Fibroblast of lung (primary cell): ENCODE measurements at regions not wholly inside any gene's neighbourhood (a gene's known extent, or its start where the extent isn't known, plus 50 kb on each side); places are given as distances from the start of the nearest gene placed in this dataset.
A peak's percentile ranks its signal among the peaks of the same experiment; 100 is the strongest.

ENCODE experiments used
- DNase-seq, 2 donors: peaks; one replicate each; pipeline versions ENCODE4 v3.0.0 to v3.0.0-alpha.2; 2010; ENCODE audit warnings: low read depth in 2 of 2
- H2AFZ ChIP-seq: 2 replicates; pipeline ENCODE4 v1.5.1; 2012; ENCODE audit warnings: low read length, control low read depth, inconsistent platforms
- H3K27ac ChIP-seq: 2 replicates; pipeline ENCODE4 v1.5.1; 2011; ENCODE audit warnings: low read length, control low read depth; ENCODE audit not compliant: insufficient read depth
- H3K27me3 ChIP-seq: 2 replicates; pipeline ENCODE4 v1.5.1; 2011; ENCODE audit warnings: mild to moderate bottlenecking, low read length; ENCODE audit not compliant: control insufficient read depth, insufficient read depth
- H3K36me3 ChIP-seq: 2 replicates; pipeline ENCODE4 v1.5.1; 2011; ENCODE audit warnings: low read length; ENCODE audit not compliant: control insufficient read depth, insufficient read depth
- H3K4me1 ChIP-seq: 2 replicates; pipeline ENCODE4 v1.5.1; 2011; ENCODE audit warnings: low read length; ENCODE audit not compliant: control insufficient read depth, insufficient read depth; ENCODE audit errors: extremely low read depth
- H3K4me2 ChIP-seq: 2 replicates; pipeline ENCODE4 v1.5.1; 2011; ENCODE audit warnings: low read length, control low read depth; ENCODE audit not compliant: insufficient read depth; ENCODE audit errors: extremely low read depth
- H3K4me3 ChIP-seq, 4 experiments: fragments of 200-600 bp in 1 of 4; sonication (generic) in 1 of 4; replicated peaks in 1 of 4; 2 replicates each; pipeline ENCODE4 v1.5.1; 2011 to 2016; ENCODE audit warnings: low read length in 4 of 4, low read depth in 3 of 4, mild to moderate bottlenecking in 3 of 4, control low read depth in 2 of 4, inconsistent platforms in 1 of 4, mixed read lengths in 1 of 4; ENCODE audit not compliant: insufficient read depth in 1 of 4; ENCODE audit errors: control extremely low read depth in 1 of 4
- H3K79me2 ChIP-seq: 2 replicates; pipeline ENCODE4 v1.5.1; 2012; ENCODE audit warnings: mild to moderate bottlenecking, low read length, inconsistent platforms; ENCODE audit not compliant: control insufficient read depth, insufficient read depth
- H3K9ac ChIP-seq: 2 replicates; pipeline ENCODE4 v1.5.1; 2011; ENCODE audit warnings: mild to moderate bottlenecking, low read length, control low read depth; ENCODE audit not compliant: insufficient read depth
- H3K9me3 ChIP-seq: 2 replicates; pipeline ENCODE4 v1.5.1; 2012; ENCODE audit warnings: low read depth, low read length; ENCODE audit not compliant: control insufficient read depth, insufficient read depth
- H4K20me1 ChIP-seq: 2 replicates; pipeline ENCODE4 v1.5.1; 2011; ENCODE audit warnings: low read length; ENCODE audit not compliant: control insufficient read depth, insufficient read depth; ENCODE audit errors: extremely low read depth
- CTCF ChIP-seq, 2 donors: IDR thresholded peaks in 1 of 2; conservative IDR thresholded peaks in 1 of 2; 1 replicate in 1 of 2; 2 replicates in 1 of 2; pipeline ENCODE4 v1.5.1; 2011 to 2012; ENCODE audit warnings: low read length in 2 of 2, control low read depth in 1 of 2, inconsistent platforms in 1 of 2, low read depth in 1 of 2, mild to moderate bottlenecking in 1 of 2
- EZH2 ChIP-seq: IDR thresholded peaks from 2 replicates; pipeline ENCODE4 v1.5.1; 2012; ENCODE audit warnings: low read length, control low read depth, mild to moderate bottlenecking; ENCODE audit errors: missing control alignments

GRCh38 chr6:140858381-140858971 lies 1274.2 kb upstream of the GJE1 start:
- peak in 1 of 2 donors; percentile 65 for DNase-seq
- H3K27ac ChIP-seq, result peak overlapping the region; percentile 57
- H2AFZ ChIP-seq, result no peak overlapping the region
- no peak overlapping the region for H3K9ac ChIP-seq
- peak overlapping the region; percentile 11 for H3K4me2 ChIP-seq
- H3K4me3 ChIP-seq, result no peak overlapping the region
- no peaks in the 10 kb centered on the region for H3K36me3 ChIP-seq
- no peak for TF ChIP-seq EZH2
- TF ChIP-seq CTCF (conservative IDR thresholded peaks at IDR 0.05 in 1 of 2, IDR thresholded peaks at IDR 0.05 in 1 of 2; ENCODE audit: low read depth in 1 of 2, low read length in 2 of 2), result no peak
- H3K79me2 ChIP-seq, result no peaks in the 10 kb centered on the region
- no peaks in the 10 kb centered on the region for H3K27me3 ChIP-seq
- no peaks in the 10 kb centered on the region for H4K20me1 ChIP-seq
- H3K4me1 ChIP-seq, result peaks cover 8% of the 10 kb centered on the region
- H3K9me3 ChIP-seq, result no peaks in the 10 kb centered on the region

DNA sequence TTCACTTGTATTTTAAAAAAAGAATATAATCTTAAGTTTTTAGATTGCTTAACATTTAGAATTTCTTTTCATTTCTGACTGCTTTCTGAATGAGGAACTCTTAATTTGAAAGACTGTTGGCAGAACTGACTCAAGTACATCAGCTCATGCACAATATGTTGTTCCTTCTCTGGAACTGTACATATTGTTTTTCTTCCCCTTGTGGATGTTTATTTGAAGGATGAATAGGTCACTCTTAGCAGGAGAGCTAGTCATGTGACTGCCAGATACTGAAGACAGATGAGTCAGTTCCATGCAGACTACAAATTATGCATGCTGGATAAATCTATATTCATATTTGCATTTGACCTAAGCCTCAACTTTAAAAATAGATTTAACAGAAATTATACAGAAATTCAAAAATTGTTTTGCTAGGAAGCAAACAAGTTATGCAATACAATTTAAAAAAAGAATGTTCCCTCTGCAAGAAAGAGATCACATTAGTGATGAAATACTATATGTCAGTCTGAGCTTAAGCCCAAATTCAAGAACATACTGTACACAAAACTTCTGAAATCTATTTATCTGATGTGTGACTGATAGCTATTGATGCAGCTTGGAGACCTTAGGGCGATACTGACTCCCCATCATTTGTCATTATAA lies 1274.9 kb upstream of the GJE1 start:
- Histone ChIP-seq H4K20me1 (no peaks in the 10 kb centered on the region), H3K79me2 (no peaks in the 10 kb centered on the region), H3K4me3 (no peak overlapping the region), H2AFZ (no peak overlapping the region), H3K9me3 (no peaks in the 10 kb centered on the region), H3K36me3 (no peaks in the 10 kb centered on the region), H3K27me3 (no peaks in the 10 kb centered on the region), H3K4me1 (peaks cover 8% of the 10 kb centered on the region), H3K4me2 (peak overlapping the region; percentile 11), H3K27ac (peak overlapping the region; percentile 57), H3K9ac (no peak overlapping the region)
- peak; percentile 90 to 99 for DNase-seq
- TF ChIP-seq EZH2 (no peak), CTCF (conservative IDR thresholded peaks at IDR 0.05 in 1 of 2, IDR thresholded peaks at IDR 0.05 in 1 of 2; ENCODE audit: low read depth in 1 of 2, low read length in 2 of 2) (no peak)

DNA sequence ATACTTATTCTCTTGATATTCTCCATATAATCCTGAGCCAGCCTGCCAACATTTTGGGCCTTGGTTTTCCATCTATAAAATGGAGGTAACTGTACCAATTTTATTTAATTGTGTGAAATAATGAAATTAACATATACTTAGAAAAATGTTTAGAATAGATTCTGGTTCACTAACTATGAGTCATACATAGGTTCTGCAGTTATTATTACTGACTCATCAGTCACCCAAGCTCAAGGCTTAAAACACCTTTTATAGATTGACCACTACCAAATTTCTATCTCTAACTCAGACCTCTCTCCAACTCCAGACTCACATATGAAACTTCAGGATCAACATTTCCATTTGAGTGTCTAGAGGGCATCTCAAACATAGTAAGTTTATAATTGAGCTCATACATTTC lies 1277.2 kb upstream of the GJE1 start:
- Histone ChIP-seq H3K4me3 (no peak overlapping the region), H3K4me2 (no peak overlapping the region), H3K27ac (no peak overlapping the region), H3K27me3 (no peaks in the 10 kb centered on the region), H3K4me1 (peaks cover 8% of the 10 kb centered on the region), H3K9ac (no peak overlapping the region), H3K79me2 (no peaks in the 10 kb centered on the region), H3K9me3 (no peaks in the 10 kb centered on the region), H2AFZ (no peak overlapping the region), H3K36me3 (no peaks in the 10 kb centered on the region), H4K20me1 (no peaks in the 10 kb centered on the region)
- TF ChIP-seq CTCF (conservative IDR thresholded peaks at IDR 0.05 in 1 of 2, IDR thresholded peaks at IDR 0.05 in 1 of 2; ENCODE audit: low read depth in 1 of 2, low read length in 2 of 2) (no peak), EZH2 (no peak)
- peak in 1 of 2 donors; percentile 11 for DNase-seq
